Vagina (tissue), 2 donors: ENCODE measurements at regions not wholly inside any gene's neighbourhood (a gene's known extent, or its start where the extent isn't known, plus 50 kb on each side); places are given as distances from the start of the nearest gene placed in this dataset.
"Not testable (repeated sequence)": the region's sequence is repeated elsewhere in the genome, so short reads cannot be mapped to it uniquely, and the experiment has no call there.

Source experiments
- POLR2A ChIP-seq, 2 donors: fragments of 450-650 bp; IDR thresholded peaks; one replicate each; pipeline ENCODE4 v1.6.1; 2017; ENCODE audit warnings: antibody characterized with exemption in 2 of 2, mild to moderate bottlenecking in 2 of 2, moderate library complexity in 2 of 2
- TF ChIP-seq, protein P1 (sequence below), 3 experiments: fragments of 450-650 bp in 2 of 3; fragments of 200-600 bp in 1 of 3; sonication (generic) in 1 of 3; IDR thresholded peaks; one replicate each; pipeline ENCODE4 v1.5.1; 2017 to 2019; ENCODE audit warnings: antibody characterized with exemption in 3 of 3, mild to moderate bottlenecking in 2 of 3, moderate library complexity in 2 of 3

DNA sequence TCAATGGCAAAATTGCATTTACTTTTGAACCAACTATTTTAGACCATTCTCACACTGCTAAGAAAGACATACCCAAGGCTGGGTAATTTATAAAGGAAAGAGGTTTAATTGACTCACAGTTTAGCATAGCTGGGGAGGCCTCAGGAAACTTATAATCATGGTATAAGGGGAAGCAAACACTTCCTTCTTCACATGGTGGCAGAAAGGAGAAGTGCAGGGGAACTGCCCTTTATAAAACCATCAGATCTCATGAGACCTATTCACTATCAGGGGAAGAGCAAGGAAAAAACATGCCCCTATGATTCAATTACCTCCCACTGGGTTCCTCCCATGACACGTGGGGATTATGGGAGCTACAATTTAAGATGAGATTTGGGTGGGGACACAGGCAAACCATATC is 181.5 kb downstream of the MZT1 start:
- TF ChIP-seq, protein P1, sequence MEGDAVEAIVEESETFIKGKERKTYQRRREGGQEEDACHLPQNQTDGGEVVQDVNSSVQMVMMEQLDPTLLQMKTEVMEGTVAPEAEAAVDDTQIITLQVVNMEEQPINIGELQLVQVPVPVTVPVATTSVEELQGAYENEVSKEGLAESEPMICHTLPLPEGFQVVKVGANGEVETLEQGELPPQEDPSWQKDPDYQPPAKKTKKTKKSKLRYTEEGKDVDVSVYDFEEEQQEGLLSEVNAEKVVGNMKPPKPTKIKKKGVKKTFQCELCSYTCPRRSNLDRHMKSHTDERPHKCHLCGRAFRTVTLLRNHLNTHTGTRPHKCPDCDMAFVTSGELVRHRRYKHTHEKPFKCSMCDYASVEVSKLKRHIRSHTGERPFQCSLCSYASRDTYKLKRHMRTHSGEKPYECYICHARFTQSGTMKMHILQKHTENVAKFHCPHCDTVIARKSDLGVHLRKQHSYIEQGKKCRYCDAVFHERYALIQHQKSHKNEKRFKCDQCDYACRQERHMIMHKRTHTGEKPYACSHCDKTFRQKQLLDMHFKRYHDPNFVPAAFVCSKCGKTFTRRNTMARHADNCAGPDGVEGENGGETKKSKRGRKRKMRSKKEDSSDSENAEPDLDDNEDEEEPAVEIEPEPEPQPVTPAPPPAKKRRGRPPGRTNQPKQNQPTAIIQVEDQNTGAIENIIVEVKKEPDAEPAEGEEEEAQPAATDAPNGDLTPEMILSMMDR (IDR thresholded peaks at IDR 0.05): not testable (repeated sequence)
- TF ChIP-seq POLR2A (IDR thresholded peaks at IDR 0.05): not testable (repeated sequence)
